ENCODE measurements at regions not wholly inside any gene's neighbourhood (a gene's known extent, or its start where the extent isn't known, plus 50 kb on each side); places are given as distances from the start of the nearest gene placed in this dataset.
"Not testable (repeated sequence)": the region's sequence is repeated elsewhere in the genome, so short reads cannot be mapped to it uniquely, and the experiment has no call there.

- Histone ChIP-seq H3K36me3 (ENCODE audit: control insufficient read depth, insufficient read depth, low read length) (no peaks in the 10 kb centered on the region), H3K9me3 (no peaks in the 10 kb centered on the region), H3K4me3 (ENCODE audit: low read depth, low read length) (no peak overlapping the region), H3K27me3 (replicated peaks; ENCODE audit: control insufficient read depth, insufficient read depth, low read length) (no peaks in the 10 kb centered on the region), H3K4me1 (no peaks in the 10 kb centered on the region)
- Mint-ChIP-seq H3K27ac (ENCODE audit: unreplicated experiment) (no peak overlapping the region), H3K9me3 (ENCODE audit: unreplicated experiment) (no peaks in the 10 kb centered on the region), H3K36me3 (ENCODE audit: insufficient read depth, unreplicated experiment) (no peaks in the 10 kb centered on the region), H3K4me1 (ENCODE audit: low read depth, unreplicated experiment) (no peaks in the 10 kb centered on the region), H3K27me3 (ENCODE audit: insufficient read depth, unreplicated experiment) (no peaks in the 10 kb centered on the region), H3K4me3 (ENCODE audit: unreplicated experiment) (no peak overlapping the region)
- TF ChIP-seq CTCF (IDR thresholded peaks at IDR 0.05; ENCODE audit: insufficient read depth in 1 of 2, low read depth in 1 of 2, low read length in 1 of 2, severe bottlenecking in 1 of 2, unreplicated experiment in 1 of 2): no peak
- BruUV-seq (replicated peaks): no TSS peak
- DNase-seq: no peak
- intact Hi-C loops (cut with micrococcal nuclease; ENCODE audit: unreplicated experiment): no loop called here
- ChIA-PET CTCF (no interaction called here), POLR2A (no interaction called here)
Observed at GRCh38 chr14:43285575-43285974, 1221.5 kb downstream of the FSCB start.

GRCh38 chr14:43260056-43260455 lies 1247.0 kb downstream of the FSCB start:
- intact Hi-C loops (cut with micrococcal nuclease; ENCODE audit: unreplicated experiment): no loop called here
- POLR2A ChIA-PET: no interaction called here
- no peaks in the 10 kb centered on the region for H3K27me3 Mint-ChIP-seq (ENCODE audit: insufficient read depth, unreplicated experiment)

GRCh38 chr14:43258396-43258795 lies 1248.7 kb downstream of the FSCB start:
- H3K36me3 ChIP-seq (ENCODE audit: control insufficient read depth, insufficient read depth, low read length): no peaks in the 10 kb centered on the region
- Mint-ChIP-seq H3K4me1 (ENCODE audit: low read depth, unreplicated experiment) (no peaks in the 10 kb centered on the region), H3K9me3 (ENCODE audit: unreplicated experiment) (peaks cover 11% of the 10 kb centered on the region), H3K27me3 (ENCODE audit: insufficient read depth, unreplicated experiment) (no peaks in the 10 kb centered on the region), H3K36me3 (ENCODE audit: insufficient read depth, unreplicated experiment) (no peaks in the 10 kb centered on the region), H3K4me3 (ENCODE audit: unreplicated experiment) (no peak overlapping the region), H3K27ac (ENCODE audit: unreplicated experiment) (no peak overlapping the region)
- H3K9me3 ChIP-seq: no peaks in the 10 kb centered on the region
- intact Hi-C loops (cut with micrococcal nuclease; ENCODE audit: unreplicated experiment): no loop called here
- no peak overlapping the region for H3K4me3 ChIP-seq (ENCODE audit: low read depth, low read length)
- ChIA-PET POLR2A (no interaction called here), CTCF (no interaction called here)
- BruUV-seq (replicated peaks): no TSS peak
- H3K27me3 ChIP-seq (replicated peaks; ENCODE audit: control insufficient read depth, insufficient read depth, low read length): no peaks in the 10 kb centered on the region
- no peaks in the 10 kb centered on the region for H3K4me1 ChIP-seq
- TF ChIP-seq CTCF (IDR thresholded peaks at IDR 0.05; ENCODE audit: insufficient read depth in 1 of 2, low read depth in 1 of 2, low read length in 1 of 2, severe bottlenecking in 1 of 2, unreplicated experiment in 1 of 2): no peak
- no peak for DNase-seq

More at GRCh38 chr14:43260056-43260455, 1247.0 kb downstream of the FSCB start:
- BruUV-seq (replicated peaks): no TSS peak
- no peaks in the 10 kb centered on the region for H3K36me3 ChIP-seq (ENCODE audit: control insufficient read depth, insufficient read depth, low read length)
- H3K27me3 ChIP-seq (replicated peaks; ENCODE audit: control insufficient read depth, insufficient read depth, low read length): no peaks in the 10 kb centered on the region
- DNase-seq: no peak
- Mint-ChIP-seq H3K9me3 (ENCODE audit: unreplicated experiment) (peaks cover 11% of the 10 kb centered on the region), H3K4me3 (ENCODE audit: unreplicated experiment) (no peak overlapping the region), H3K36me3 (ENCODE audit: insufficient read depth, unreplicated experiment) (no peaks in the 10 kb centered on the region), H3K4me1 (ENCODE audit: low read depth, unreplicated experiment) (no peaks in the 10 kb centered on the region), H3K27ac (ENCODE audit: unreplicated experiment) (no peak overlapping the region)
- CTCF ChIA-PET: no interaction called here
- no peaks in the 10 kb centered on the region for H3K4me1 ChIP-seq
- no peak overlapping the region for H3K4me3 ChIP-seq (ENCODE audit: low read depth, low read length)
- no peaks in the 10 kb centered on the region for H3K9me3 ChIP-seq
- no peak for TF ChIP-seq CTCF (IDR thresholded peaks at IDR 0.05; ENCODE audit: insufficient read depth in 1 of 2, low read depth in 1 of 2, low read length in 1 of 2, severe bottlenecking in 1 of 2, unreplicated experiment in 1 of 2)

- H3K27me3 Mint-ChIP-seq (ENCODE audit: insufficient read depth, unreplicated experiment); H3K36me3 ChIP-seq (ENCODE audit: control insufficient read depth, insufficient read depth, low read length); DNase-seq; POLR2A ChIA-PET; H3K4me3 ChIP-seq (ENCODE audit: low read depth, low read length); H3K4me1 Mint-ChIP-seq (ENCODE audit: low read depth, unreplicated experiment); intact Hi-C loops (cut with micrococcal nuclease; ENCODE audit: unreplicated experiment); H3K27ac Mint-ChIP-seq (ENCODE audit: unreplicated experiment); H3K36me3 Mint-ChIP-seq (ENCODE audit: insufficient read depth, unreplicated experiment); H3K4me1 ChIP-seq; BruUV-seq (replicated peaks); CTCF ChIA-PET; H3K9me3 Mint-ChIP-seq (ENCODE audit: unreplicated experiment); H3K9me3 ChIP-seq; H3K27me3 ChIP-seq (replicated peaks; ENCODE audit: control insufficient read depth, insufficient read depth, low read length); H3K4me3 Mint-ChIP-seq (ENCODE audit: unreplicated experiment): not testable (repeated sequence)
Observed at GRCh38 chr14:43256996-43257395, 1250.1 kb downstream of the FSCB start.

Data from Caco-2 (cell line).